ENCODE measurements at regions not wholly inside any gene's neighbourhood (a gene's known extent, or its start where the extent isn't known, plus 50 kb on each side); places are given as distances from the start of the nearest gene placed in this dataset.

GRCh38 chr4:156443488-156443887 is 489.8 kb upstream of the CTSO start:
- no peak for TF ChIP-seq POLR2A (IDR thresholded peaks at IDR 0.05; ENCODE audit: low read depth, low read length)
- no peak for TF ChIP-seq ELK1 (IDR thresholded peaks at IDR 0.05; ENCODE audit: borderline replicate concordance, low read depth, low read length)
- TF ChIP-seq CTCF (conservative IDR thresholded peaks at IDR 0.05; ENCODE audit: low read depth, low read length), result no peak
- no peak for TF ChIP-seq NFE2L2 (IDR thresholded peaks at IDR 0.05; ENCODE audit: low read depth, low read length)
- no peak for TF ChIP-seq SMC3 (IDR thresholded peaks at IDR 0.05; ENCODE audit: low read depth, low read length)
- TF ChIP-seq CHD1 (IDR thresholded peaks at IDR 0.05; ENCODE audit: low read depth, low read length), result no peak
